Skeletal muscle satellite cell (primary cell): ENCODE measurements at regions not wholly inside any gene's neighbourhood (a gene's known extent, or its start where the extent isn't known, plus 50 kb on each side); places are given as distances from the start of the nearest gene placed in this dataset.

Experiments
- H3K27me3 ChIP-seq: 2 replicates; pipeline ENCODE4 v1.7.0; 2013; ENCODE audit warnings: low read length; ENCODE audit not compliant: control insufficient read depth, insufficient read depth
- H3K36me3 ChIP-seq: 2 replicates; pipeline ENCODE4 v1.7.0; 2013; ENCODE audit warnings: mild to moderate bottlenecking, control low read depth, low read length; ENCODE audit not compliant: insufficient read depth
- H3K4me1 ChIP-seq: 2 replicates; pipeline ENCODE4 v1.7.0; 2013; ENCODE audit warnings: low read length; ENCODE audit not compliant: control insufficient read depth, insufficient read depth
- H3K4me2 ChIP-seq: 2 replicates; pipeline ENCODE4 v1.7.0; 2013; ENCODE audit warnings: mild to moderate bottlenecking, low read length
- H3K4me3 ChIP-seq: 2 replicates; pipeline ENCODE4 v1.7.0; 2013; ENCODE audit warnings: low read length
- H3K9ac ChIP-seq: 2 replicates; pipeline ENCODE4 v1.7.0; 2013; ENCODE audit warnings: mild to moderate bottlenecking, low read depth, low read length, moderate library complexity
- H3K9me3 ChIP-seq: replicated peaks from 2 replicates; pipeline ENCODE4 v1.7.0; 2013; ENCODE audit warnings: mild to moderate bottlenecking, control low read depth, low read length

- Histone ChIP-seq H3K36me3 (no peaks in the 10 kb centered on the region), H3K27me3 (peaks cover 28% of the 10 kb centered on the region), H3K4me2 (no peak overlapping the region), H3K4me3 (no peak overlapping the region), H3K4me1 (no peaks in the 10 kb centered on the region), H3K9me3 (no peaks in the 10 kb centered on the region), H3K9ac (no peak overlapping the region)
These were observed 90.3 kb upstream of the EGFLAM start for GRCh38 chr5:38168029-38168428.

GRCh38 chr5:38167562-38167996 is 90.8 kb upstream of the EGFLAM start:
- H3K36me3 ChIP-seq: no peaks in the 10 kb centered on the region
- H3K9me3 ChIP-seq: no peaks in the 10 kb centered on the region
- H3K4me2 ChIP-seq: no peak overlapping the region
- H3K9ac ChIP-seq: no peak overlapping the region
- H3K27me3 ChIP-seq: peaks cover 28% of the 10 kb centered on the region
- H3K4me1 ChIP-seq: no peaks in the 10 kb centered on the region
- no peak overlapping the region for H3K4me3 ChIP-seq

GRCh38 chr5:38166832-38167231 is 91.5 kb upstream of the EGFLAM start:
- Histone ChIP-seq H3K9ac (no peak overlapping the region), H3K4me2 (no peak overlapping the region), H3K4me1 (no peaks in the 10 kb centered on the region), H3K4me3 (no peak overlapping the region), H3K9me3 (no peaks in the 10 kb centered on the region), H3K27me3 (peaks cover 28% of the 10 kb centered on the region), H3K36me3 (no peaks in the 10 kb centered on the region)

- H3K4me2 ChIP-seq: no peak overlapping the region
- H3K9ac ChIP-seq: no peak overlapping the region
- no peaks in the 10 kb centered on the region for H3K4me1 ChIP-seq
- H3K36me3 ChIP-seq: no peaks in the 10 kb centered on the region
- H3K4me3 ChIP-seq: no peak overlapping the region
- H3K9me3 ChIP-seq: no peaks in the 10 kb centered on the region
- peaks cover 28% of the 10 kb centered on the region for H3K27me3 ChIP-seq
These were observed 92.9 kb upstream of the EGFLAM start for GRCh38 chr5:38165435-38165834.

- H3K4me3 ChIP-seq: no peak overlapping the region
- no peaks in the 10 kb centered on the region for H3K9me3 ChIP-seq
- H3K4me2 ChIP-seq: no peak overlapping the region
- no peaks in the 10 kb centered on the region for H3K4me1 ChIP-seq
- H3K36me3 ChIP-seq: no peaks in the 10 kb centered on the region
- H3K9ac ChIP-seq: no peak overlapping the region
- peaks cover 28% of the 10 kb centered on the region for H3K27me3 ChIP-seq
These were observed 93.5 kb upstream of the EGFLAM start for GRCh38 chr5:38164776-38165399.

- peaks cover 38% of the 10 kb centered on the region for H3K27me3 ChIP-seq
- no peak overlapping the region for H3K4me3 ChIP-seq
- no peak overlapping the region for H3K4me2 ChIP-seq
- H3K36me3 ChIP-seq: no peaks in the 10 kb centered on the region
- H3K9ac ChIP-seq: no peak overlapping the region
- H3K4me1 ChIP-seq: no peaks in the 10 kb centered on the region
- no peaks in the 10 kb centered on the region for H3K9me3 ChIP-seq
These were observed 94.6 kb upstream of the EGFLAM start for GRCh38 chr5:38163636-38164237.

GRCh38 chr5:38162625-38163024 is 95.7 kb upstream of the EGFLAM start:
- H3K4me1 ChIP-seq: no peaks in the 10 kb centered on the region
- no peak overlapping the region for H3K4me3 ChIP-seq
- no peak overlapping the region for H3K4me2 ChIP-seq
- H3K9ac ChIP-seq: no peak overlapping the region
- H3K27me3 ChIP-seq: peaks cover 36% of the 10 kb centered on the region
- no peaks in the 10 kb centered on the region for H3K9me3 ChIP-seq
- H3K36me3 ChIP-seq: no peaks in the 10 kb centered on the region

GRCh38 chr5:38157024-38157423 is 101.3 kb upstream of the EGFLAM start:
- Histone ChIP-seq H3K4me2 (no peak overlapping the region), H3K9ac (no peak overlapping the region), H3K9me3 (no peaks in the 10 kb centered on the region), H3K4me1 (no peaks in the 10 kb centered on the region), H3K27me3 (peaks cover 32% of the 10 kb centered on the region), H3K36me3 (no peaks in the 10 kb centered on the region), H3K4me3 (no peak overlapping the region)

GRCh38 chr5:38154615-38155204 is 103.6 kb upstream of the EGFLAM start:
- Histone ChIP-seq H3K4me2 (no peak overlapping the region), H3K4me1 (no peaks in the 10 kb centered on the region), H3K4me3 (no peak overlapping the region), H3K9me3 (no peaks in the 10 kb centered on the region), H3K27me3 (peaks cover 32% of the 10 kb centered on the region), H3K36me3 (no peaks in the 10 kb centered on the region), H3K9ac (no peak overlapping the region)

GRCh38 chr5:38151878-38152277 is 106.5 kb upstream of the EGFLAM start:
- Histone ChIP-seq H3K36me3 (no peaks in the 10 kb centered on the region), H3K4me1 (no peaks in the 10 kb centered on the region), H3K27me3 (peaks cover 18% of the 10 kb centered on the region), H3K4me3 (no peak overlapping the region), H3K9ac (no peak overlapping the region), H3K4me2 (no peak overlapping the region), H3K9me3 (no peaks in the 10 kb centered on the region)

- Histone ChIP-seq H3K9ac (no peak overlapping the region), H3K9me3 (no peaks in the 10 kb centered on the region), H3K36me3 (no peaks in the 10 kb centered on the region), H3K4me1 (no peaks in the 10 kb centered on the region), H3K4me3 (no peak overlapping the region), H3K4me2 (no peak overlapping the region), H3K27me3 (peaks cover 14% of the 10 kb centered on the region)
These were observed 108.6 kb upstream of the EGFLAM start for GRCh38 chr5:38149815-38150195.
